Endothelial cell of umbilical vein (primary cell): ENCODE measurements at regions not wholly inside any gene's neighbourhood (a gene's known extent, or its start where the extent isn't known, plus 50 kb on each side); places are given as distances from the start of the nearest gene placed in this dataset.

Experiments used
- BruUV-seq: library from RNA; stranded (reverse); fragments of 400-500 nt; replicated peaks from 2 replicates; lab custom pipeline; 2021; lab: Mats Ljungman, UMichigan
- CTCF ChIA-PET: fragments of 300-600, 350-600 bp; sonication (Branson Sonifier 250); formaldehyde crosslinking; loops from one replicate; lab custom pipeline; 2021; ENCODE audit warnings: antibody characterized with exemption, inconsistent platforms; lab: Charles Lee
- POLR2A ChIA-PET: fragments of 300-600, 350-600 bp; sonication (Branson Sonifier 250); formaldehyde crosslinking; loops from one replicate; lab custom pipeline; 2021; ENCODE audit warnings: antibody characterized with exemption, inconsistent platforms; lab: Charles Lee
- DNase-seq: peaks from one replicate; pipeline ENCODE4 v3.0.0-alpha.2; 2011; ENCODE audit warnings: low read depth, low spot score
- FAIRE-seq: peaks from 2 replicates; lab custom pipeline; 2011; peaks lifted over from hg19 to GRCh38; lab: Jason Lieb, UNC
- H2AFZ ChIP-seq: 2 replicates; pipeline ENCODE4 v1.6.0; 2012; ENCODE audit warnings: low read depth, low read length, control low read depth, inconsistent platforms
- H3K27ac ChIP-seq: 2 replicates; pipeline ENCODE4 v1.5.1; 2011; ENCODE audit warnings: low read depth, mild to moderate bottlenecking, control low read depth, low read length, moderate library complexity; ENCODE audit not compliant: insufficient read depth
- H3K27me3 ChIP-seq, 2 experiments: 2 replicates each; pipeline versions ENCODE4 v1.6.0 to v1.6.1; 2011; ENCODE audit warnings: low read length in 2 of 2, mixed read lengths in 1 of 2; ENCODE audit not compliant: control insufficient read depth in 2 of 2, insufficient read depth in 2 of 2
- H3K36me3 ChIP-seq, 2 experiments: 2 replicates in 1 of 2; 3 replicates in 1 of 2; pipeline ENCODE4 v1.5.1; 2011; ENCODE audit warnings: low read length in 2 of 2, mild to moderate bottlenecking in 1 of 2, moderate library complexity in 1 of 2; ENCODE audit not compliant: control insufficient read depth in 2 of 2, insufficient read depth in 2 of 2; ENCODE audit errors: extremely low read depth in 1 of 2
- H3K4me1 ChIP-seq: 3 replicates; pipeline ENCODE4 v1.5.1; 2011; ENCODE audit warnings: mild to moderate bottlenecking, low read length; ENCODE audit not compliant: control insufficient read depth, insufficient read depth; ENCODE audit errors: extremely low read depth
- H3K4me2 ChIP-seq: 2 replicates; pipeline ENCODE4 v1.6.1; 2011; ENCODE audit warnings: low read length, control low read depth, mixed read lengths; ENCODE audit not compliant: insufficient read depth
- H3K4me3 ChIP-seq, 3 experiments: fragments of 200-600 bp in 1 of 3; sonication (generic), shearing (Covaris generic) in 1 of 3; replicated peaks in 1 of 3; 2 replicates each; pipeline ENCODE4 v1.5.1; 2011 to 2016; ENCODE audit warnings: control low read depth in 3 of 3, low read length in 3 of 3, mild to moderate bottlenecking in 2 of 3, inconsistent platforms in 1 of 3, low read depth in 1 of 3, moderate library complexity in 1 of 3; ENCODE audit not compliant: insufficient read depth in 1 of 3
- H3K79me2 ChIP-seq: 2 replicates; pipeline ENCODE4 v1.6.0; 2012; ENCODE audit warnings: low read length, inconsistent platforms; ENCODE audit not compliant: control insufficient read depth, insufficient read depth
- H3K9ac ChIP-seq: replicated peaks from 2 replicates; pipeline ENCODE3; 2011; ENCODE audit warnings: low read length, control low read depth; ENCODE audit not compliant: insufficient read depth; ENCODE audit errors: extremely low read depth
- H3K9me1 ChIP-seq: replicated peaks from 3 replicates; pipeline ENCODE4 v1.6.0; 2011; ENCODE audit warnings: mild to moderate bottlenecking, low read length; ENCODE audit not compliant: control insufficient read depth, insufficient read depth; ENCODE audit errors: extremely low read depth
- H3K9me3 ChIP-seq: replicated peaks from 2 replicates; pipeline ENCODE4 v1.5.1; 2012; ENCODE audit warnings: low read length, inconsistent platforms; ENCODE audit not compliant: control insufficient read depth, insufficient read depth
- H4K20me1 ChIP-seq: replicated peaks from 2 replicates; pipeline ENCODE3; 2011; ENCODE audit warnings: mild to moderate bottlenecking, low read length; ENCODE audit not compliant: control insufficient read depth, insufficient read depth; ENCODE audit errors: extremely low read depth
- CTCF ChIP-seq, 2 donors: IDR thresholded peaks; 1 replicate in 1 of 2; 2 replicates in 1 of 2; pipeline ENCODE4 v1.5.1; 2011; ENCODE audit warnings: low read length in 2 of 2, mild to moderate bottlenecking in 2 of 2, moderate library complexity in 2 of 2, control low read depth in 1 of 2, inconsistent platforms in 1 of 2, low read depth in 1 of 2; ENCODE audit not compliant: insufficient read depth in 1 of 2; ENCODE audit errors: extremely low read depth in 1 of 2
- EZH2 ChIP-seq: IDR thresholded peaks from 2 replicates; pipeline ENCODE4 v1.6.1; 2012; ENCODE audit warnings: borderline replicate concordance, low read depth, mild to moderate bottlenecking, moderate library complexity, low read length, inconsistent platforms; ENCODE audit not compliant: severe bottlenecking
- FOS ChIP-seq: IDR thresholded peaks from 2 replicates; pipeline ENCODE4 v1.6.1; 2011; ENCODE audit warnings: mild to moderate bottlenecking, low read length, moderate library complexity, borderline replicate concordance; ENCODE audit not compliant: insufficient read depth
- GATA2 ChIP-seq: IDR thresholded peaks from 2 replicates; pipeline ENCODE4 v1.7.0; 2011; ENCODE audit warnings: low read depth, mild to moderate bottlenecking, moderate library complexity, mixed read lengths, low read length; ENCODE audit not compliant: insufficient read length, insufficient read depth
- JUN ChIP-seq: IDR thresholded peaks from 2 replicates; pipeline ENCODE4 v1.6.1; 2011; ENCODE audit warnings: borderline replicate concordance, low read depth; ENCODE audit not compliant: insufficient read length, insufficient read depth
- MAX ChIP-seq: IDR thresholded peaks from 2 replicates; pipeline ENCODE4 v1.6.1; 2011; ENCODE audit not compliant: insufficient read depth, insufficient read length
- MYC ChIP-seq: IDR thresholded peaks from one replicate; pipeline ENCODE4 v1.6.1; 2011; ENCODE audit warnings: mild to moderate bottlenecking, low read depth, low read length
- POLR2A ChIP-seq: IDR thresholded peaks from 2 replicates; pipeline ENCODE4 v1.6.1; 2012; ENCODE audit warnings: low read depth, mild to moderate bottlenecking, control low read depth, low read length
- POLR2AphosphoS5 ChIP-seq: IDR thresholded peaks from 2 replicates; pipeline ENCODE4 v1.6.1; 2012; ENCODE audit warnings: low read depth, mild to moderate bottlenecking, control low read depth, low read length, moderate library complexity; ENCODE audit not compliant: insufficient read depth
- dilution Hi-C: fragments of 300-500 bp; cut with MboI; formaldehyde crosslinking; loops from one replicate; pipeline ENCODE4 v1.15.0; 2019; ENCODE audit warnings: low sequenced_read_pairs; ENCODE audit not compliant: extremely low pct_ligation_motif_present
- intact Hi-C: fragments of 100-400 bp; cut with micrococcal nuclease; formaldehyde crosslinking; loops from one replicate; pipeline ENCODE4 v1.10.0; 2022

- CTCF ChIA-PET: no interaction called here
- intact Hi-C loops (no loop called here), dilution Hi-C loops (no loop called here)
- no peaks in the 10 kb centered on the region for H3K9me1 ChIP-seq
- H3K36me3 ChIP-seq: no peaks in the 10 kb centered on the region
- H3K9me3 ChIP-seq: no peaks in the 10 kb centered on the region
- H3K9ac ChIP-seq: no peak overlapping the region
- H3K4me2 ChIP-seq: no peak overlapping the region
- DNase-seq (no peak), FAIRE-seq (no peak)
- no peak overlapping the region for H2AFZ ChIP-seq
- no TSS peak for BruUV-seq
- POLR2A ChIA-PET: no interaction called here
- no peaks in the 10 kb centered on the region for H3K79me2 ChIP-seq
- H3K4me3 ChIP-seq: no peak overlapping the region
- no peak for TF ChIP-seq POLR2AphosphoS5
- no peak for TF ChIP-seq GATA2
- no peak overlapping the region for H3K27ac ChIP-seq
- no peaks in the 10 kb centered on the region for H4K20me1 ChIP-seq
- no peaks in the 10 kb centered on the region for H3K4me1 ChIP-seq
- no peaks in the 10 kb centered on the region for H3K27me3 ChIP-seq
These were observed 127.4 kb downstream of the SLITRK5 start for GRCh38 chr13:87798536-87798935.

GRCh38 chr13:87810391-87810801, 139.2 kb downstream of the SLITRK5 start:
- H4K20me1 ChIP-seq: no peaks in the 10 kb centered on the region
- ChIA-PET POLR2A (no interaction called here), CTCF (no interaction called here)
- intact Hi-C loops (no loop called here), dilution Hi-C loops (no loop called here)
- no peaks in the 10 kb centered on the region for H3K79me2 ChIP-seq
- no peaks in the 10 kb centered on the region for H3K9me1 ChIP-seq
- H3K27ac ChIP-seq: no peak overlapping the region
- H3K4me3 ChIP-seq: no peak overlapping the region
- TF ChIP-seq POLR2AphosphoS5 (no peak), CTCF (IDR thresholded peaks at IDR 0.05; ENCODE audit: extremely low read depth in 1 of 2, insufficient read depth in 1 of 2, low read depth in 1 of 2, low read length in 2 of 2) (no peak), POLR2A (no peak), MYC (no peak), GATA2 (no peak), JUN (no peak), EZH2 (no peak), FOS (no peak), MAX (no peak)
- no peaks in the 10 kb centered on the region for H3K9me3 ChIP-seq
- FAIRE-seq: no peak
- no peaks in the 10 kb centered on the region for H3K36me3 ChIP-seq
- BruUV-seq: no TSS peak
- H2AFZ ChIP-seq: no peak overlapping the region
- H3K27me3 ChIP-seq: no peaks in the 10 kb centered on the region
- no peak for DNase-seq
- no peak overlapping the region for H3K4me2 ChIP-seq
- no peaks in the 10 kb centered on the region for H3K4me1 ChIP-seq
- no peak overlapping the region for H3K9ac ChIP-seq
